HG02981 (cell line): ENCODE measurements at regions not wholly inside any gene's neighbourhood (a gene's known extent, or its start where the extent isn't known, plus 50 kb on each side); places are given as distances from the start of the nearest gene placed in this dataset.

ENCODE experiments used
- ATAC-seq: cut with Tn5 transposase; IDR thresholded peaks from one replicate; pipeline ENCODE4 v1.9.1; 2021; ENCODE audit warnings: mild to moderate bottlenecking, moderate library complexity; ENCODE audit not compliant: unreplicated experiment

- no peak for ATAC-seq
These were observed 50.0 kb upstream of the TRPM1 start for GRCh38 chr15:31151301-31152233.

GRCh38 chr15:31153531-31153930 is 52.0 kb upstream of the TRPM1 start:
- no peak for ATAC-seq

GRCh38 chr15:31155151-31155550 is 53.6 kb upstream of the TRPM1 start:
- no peak for ATAC-seq

GRCh38 chr15:31156226-31156625 is 54.7 kb upstream of the TRPM1 start:
- no peak for ATAC-seq

GRCh38 chr15:31156808-31157207 is 55.3 kb upstream of the TRPM1 start:
- no peak for ATAC-seq

GRCh38 chr15:31157644-31158069 is 56.1 kb upstream of the TRPM1 start:
- no peak for ATAC-seq

GRCh38 chr15:31158858-31159569 is 57.5 kb upstream of the TRPM1 start:
- ATAC-seq: no peak

GRCh38 chr15:31159837-31160236 is 58.3 kb upstream of the TRPM1 start:
- no peak for ATAC-seq

GRCh38 chr15:31160297-31160696 is 58.8 kb upstream of the TRPM1 start:
- ATAC-seq: no peak

GRCh38 chr15:31160740-31161495 is 59.4 kb upstream of the TRPM1 start:
- no peak for ATAC-seq

GRCh38 chr15:31161951-31162350 is 60.4 kb upstream of the TRPM1 start:
- no peak for ATAC-seq

GRCh38 chr15:31162721-31163510 is 61.4 kb upstream of the TRPM1 start:
- no peak for ATAC-seq

- ATAC-seq: no peak
These were observed 62.4 kb upstream of the TRPM1 start for GRCh38 chr15:31163769-31164572.

- ATAC-seq: no peak
These were observed 63.0 kb upstream of the TRPM1 start for GRCh38 chr15:31164573-31164912.

- ATAC-seq: no peak
These were observed 68.0 kb upstream of the TRPM1 start for GRCh38 chr15:31169558-31169957.

GRCh38 chr15:31171731-31172130 is 70.2 kb upstream of the TRPM1 start:
- ATAC-seq: no peak

GRCh38 chr15:31172606-31173005 is 71.1 kb upstream of the TRPM1 start:
- ATAC-seq: no peak

GRCh38 chr15:31173790-31174450 is 72.4 kb upstream of the TRPM1 start:
- ATAC-seq: no peak

GRCh38 chr15:31175484-31175883 is 74.0 kb upstream of the TRPM1 start:
- ATAC-seq: no peak
